K562 (cell line): ENCODE measurements at regions not wholly inside any gene's neighbourhood (a gene's known extent, or its start where the extent isn't known, plus 50 kb on each side); places are given as distances from the start of the nearest gene placed in this dataset.

ENCODE experiments used
- CTCF ChIP-seq, 3 experiments: IDR thresholded peaks in 2 of 3; conservative IDR thresholded peaks in 1 of 3; 2 replicates each; pipeline ENCODE4 v1.5.1; 2011 to 2012; ENCODE audit warnings: low read length in 3 of 3, mild to moderate bottlenecking in 3 of 3, control low read depth in 2 of 3, improper control_type of control experiment in 1 of 3, inconsistent platforms in 1 of 3, low read depth in 1 of 3, mixed read lengths in 1 of 3, moderate library complexity in 1 of 3; ENCODE audit not compliant: insufficient read depth in 2 of 3
- DPF2 ChIP-seq: fragments of 450-650 bp; IDR thresholded peaks from 2 replicates; pipeline ENCODE4 v1.6.1; 2016
- MBD2 ChIP-seq: sonication (generic); IDR thresholded peaks from 2 replicates; pipeline ENCODE4 v1.6.1; 2016; ENCODE audit warnings: low read depth, borderline replicate concordance
- ZBTB40 ChIP-seq, 2 experiments: fragments of 450-650 bp in 1 of 2; sonication (generic) in 1 of 2; formaldehyde crosslinking in 1 of 2; IDR thresholded peaks; 2 replicates each; pipeline versions ENCODE4 v1.7.1 to v1.9.0; 2016 to 2022; ENCODE audit warnings: inconsistent platforms in 1 of 2, mild to moderate bottlenecking in 1 of 2, missing genetic modification reagents in 1 of 2
- ZHX1 ChIP-seq: fragments of 150-350 bp; conservative IDR thresholded peaks from 2 replicates; pipeline ENCODE4 v1.6.1; 2014; ENCODE audit warnings: low read length
- ZNF174 ChIP-seq: fragments of 250-450 bp; sonication (Bioruptor Pico); IDR thresholded peaks from 2 replicates; pipeline ENCODE4 v1.4.0; 2020; ENCODE audit warnings: mild to moderate bottlenecking
- ZNF551 ChIP-seq: fragments of 250-450 bp; sonication (Bioruptor Pico); IDR thresholded peaks from 2 replicates; pipeline ENCODE4 v1.5.0; 2021; ENCODE audit warnings: mild to moderate bottlenecking, moderate library complexity

- no peak for TF ChIP-seq ZBTB40 (IDR thresholded peaks at IDR 0.05)
- TF ChIP-seq ZBTB40 (CRISPR knock-in tag; IDR thresholded peaks at IDR 0.05), result no peak
- no peak for TF ChIP-seq DPF2
- no peak for TF ChIP-seq CTCF (IDR thresholded peaks at IDR 0.05 in 2 of 3, conservative IDR thresholded peaks at IDR 0.05 in 1 of 3; ENCODE audit: insufficient read depth in 2 of 3, low read depth in 1 of 3, low read length in 3 of 3)
- TF ChIP-seq ZNF174 (CRISPR knock-in tag), result no peak
- TF ChIP-seq ZNF551, result no peak
- TF ChIP-seq ZHX1, result no peak
- no peak for TF ChIP-seq MBD2
These were observed 115.8 kb upstream of the HAND1 start (continued) for GRCh38 chr5:154593796-154594195.
